ENCODE measurements at regions not wholly inside any gene's neighbourhood (a gene's known extent, or its start where the extent isn't known, plus 50 kb on each side); places are given as distances from the start of the nearest gene placed in this dataset.

DNA sequence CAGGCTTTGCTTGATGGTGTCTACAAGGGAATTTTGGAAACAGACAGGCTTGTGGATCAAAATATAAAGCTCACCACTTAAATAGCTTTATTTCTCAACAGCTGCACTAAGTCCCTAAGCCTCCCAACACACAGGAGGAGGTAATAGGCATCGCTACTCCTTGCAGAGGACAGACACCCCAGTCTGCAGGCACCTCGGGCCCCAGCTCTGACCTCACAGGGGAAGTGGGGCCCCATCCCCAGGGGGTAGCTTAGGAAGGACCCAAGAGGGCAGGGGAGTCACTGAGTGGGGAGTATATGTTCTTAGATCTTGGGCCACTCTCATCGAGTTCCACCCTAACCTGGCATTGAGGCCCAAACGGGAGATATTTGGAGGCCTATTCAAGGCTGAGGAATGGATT lies 66.7 kb upstream of the XPA start:
- no peak for TF ChIP-seq EZH2 (IDR thresholded peaks at IDR 0.05)
- no peak for TF ChIP-seq POLR2AphosphoS5 (IDR thresholded peaks at IDR 0.05; ENCODE audit: borderline replicate concordance, low read depth, low read length)
- no peak for TF ChIP-seq FOXP2 (optimal IDR thresholded peaks at IDR 0.05; ENCODE audit: control extremely low read depth, extremely low read length, insufficient read depth)
